ENCODE measurements at regions not wholly inside any gene's neighbourhood (a gene's known extent, or its start where the extent isn't known, plus 50 kb on each side); places are given as distances from the start of the nearest gene placed in this dataset.
"Not testable (repeated sequence)": the region's sequence is repeated elsewhere in the genome, so short reads cannot be mapped to it uniquely, and the experiment has no call there.

DNA sequence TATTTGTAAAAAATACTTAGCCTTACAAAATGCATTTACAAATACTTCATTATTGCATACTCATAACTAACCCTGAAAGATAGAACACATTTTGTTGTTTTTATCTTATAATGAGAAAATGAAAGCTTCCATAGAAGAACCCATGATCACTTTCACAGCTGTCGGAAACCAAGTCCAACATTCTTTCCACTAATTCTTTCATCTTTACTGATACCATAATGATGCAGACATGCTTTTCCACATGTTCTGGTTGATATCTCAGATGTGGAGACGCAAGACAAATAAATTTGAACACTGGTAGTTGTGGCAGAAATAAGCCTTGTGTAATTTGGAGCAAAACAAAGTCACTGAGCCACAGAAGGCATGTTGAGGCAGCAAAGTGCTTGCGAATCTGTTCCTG, 136.0 kb downstream of the FBXO4 start:
- no peak for DNase-seq (ENCODE audit: missing footprints)
- intact Hi-C loops (cut with DNase I), result no loop called here
- ATAC-seq, result no peak

- ATAC-seq (no peak), DNase-seq (ENCODE audit: missing footprints) (no peak)
- intact Hi-C loops (cut with DNase I), result no loop called here
These were observed 139.7 kb downstream of the FBXO4 start for GRCh38 chr5:42064821-42065220.

GRCh38 chr5:42066131-42066530, 141.1 kb downstream of the FBXO4 start:
- intact Hi-C loops (cut with DNase I), result no loop called here
- ATAC-seq (no peak), DNase-seq (ENCODE audit: missing footprints) (no peak)

GRCh38 chr5:42074353-42074752, 149.3 kb downstream of the FBXO4 start:
- ATAC-seq, result no peak
- no peak for DNase-seq (ENCODE audit: missing footprints)
- intact Hi-C loops (cut with DNase I), result no loop called here

- ATAC-seq (no peak), DNase-seq (ENCODE audit: missing footprints) (no peak)
- intact Hi-C loops (cut with DNase I), result no loop called here
These were observed 164.6 kb downstream of the FBXO4 start for GRCh38 chr5:42089705-42090104.

DNA sequence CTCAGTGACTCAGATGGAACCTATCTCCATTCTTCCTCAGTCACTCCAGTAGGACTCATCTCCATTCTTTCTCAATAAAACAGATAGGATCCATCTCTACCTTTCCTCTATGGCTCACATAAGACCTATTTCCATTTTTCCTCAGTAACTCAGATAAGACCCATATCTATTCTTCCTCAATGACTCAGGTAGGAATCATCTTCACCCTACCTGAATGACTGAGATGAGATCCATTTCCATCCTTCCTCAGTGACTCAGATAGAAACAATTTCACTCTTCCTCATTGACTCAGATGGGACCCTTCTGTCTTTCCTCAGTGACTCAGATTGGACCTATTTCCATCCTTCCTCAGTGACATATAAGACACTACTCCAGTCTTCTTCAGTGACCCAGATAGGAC, 165.1 kb downstream of the FBXO4 start:
- ATAC-seq (no peak), DNase-seq (ENCODE audit: missing footprints) (no peak)
- intact Hi-C loops (cut with DNase I), result no loop called here

DNA sequence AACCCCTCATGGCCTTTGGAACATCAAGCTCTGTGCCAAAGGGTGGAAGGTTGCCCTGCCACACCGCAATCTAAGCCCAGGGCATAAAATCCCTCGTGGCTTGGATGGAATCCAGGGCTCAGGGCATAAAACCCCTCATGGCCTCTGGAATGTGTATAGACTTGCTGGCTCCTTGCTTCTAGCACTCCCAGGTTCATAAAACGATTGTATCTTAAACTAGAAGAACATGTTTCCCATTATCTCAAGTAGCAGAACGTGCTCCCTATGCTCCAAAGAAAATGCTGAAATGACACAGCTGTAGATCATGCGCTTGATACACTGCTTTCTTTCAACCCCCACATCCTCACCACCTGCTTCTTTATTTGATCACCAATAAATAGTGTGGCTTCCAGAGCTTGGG, 174.8 kb downstream of the FBXO4 start:
- ATAC-seq; intact Hi-C loops (cut with DNase I); DNase-seq (ENCODE audit: missing footprints): not testable (repeated sequence)

DNA sequence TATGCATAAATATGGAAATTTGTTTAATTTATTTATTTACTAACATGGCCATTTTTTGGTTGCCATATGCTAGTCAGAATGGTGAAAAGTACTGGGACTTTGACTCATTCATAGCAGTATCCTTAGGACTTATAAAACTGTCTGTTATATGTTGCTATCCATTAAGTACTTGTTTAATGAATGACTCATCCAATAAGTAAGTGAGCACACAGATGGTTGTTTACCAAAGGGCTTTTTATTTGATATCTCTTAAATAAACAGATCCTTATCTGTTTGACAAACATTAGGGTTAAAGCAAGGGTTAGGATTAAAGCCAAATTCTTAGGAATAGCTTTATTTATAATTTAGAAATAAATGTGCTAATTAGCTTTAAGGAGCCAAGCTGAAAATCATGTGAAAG, 183.4 kb downstream of the FBXO4 start:
- no peak for ATAC-seq
- DNase-seq (ENCODE audit: missing footprints), result no peak
- intact Hi-C loops (cut with DNase I), result no loop called here

GRCh38 chr5:42109006-42109572, 184.0 kb downstream of the FBXO4 start:
- DNase-seq (ENCODE audit: missing footprints) (no peak), ATAC-seq (no peak)
- intact Hi-C loops (cut with DNase I), result no loop called here

DNA sequence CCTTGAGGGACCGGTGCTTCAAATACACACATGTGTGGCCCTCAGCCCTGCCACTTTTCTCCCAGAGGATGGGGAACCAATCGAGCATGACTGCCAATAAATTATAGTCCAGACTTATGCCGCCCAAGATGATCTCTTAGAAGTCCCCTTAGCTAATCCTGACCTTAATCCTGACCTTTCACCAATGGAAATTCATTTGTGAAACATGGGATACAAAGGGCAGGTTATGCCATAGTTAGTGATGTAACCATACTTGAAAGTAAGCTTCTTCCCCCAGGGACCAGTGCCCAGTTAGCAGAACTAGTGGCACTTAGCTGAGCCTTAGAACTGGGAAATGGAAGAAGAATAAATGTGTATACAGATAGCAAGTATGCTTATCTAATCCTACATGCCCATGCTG, 190.6 kb downstream of the FBXO4 start:
- ATAC-seq; intact Hi-C loops (cut with DNase I); DNase-seq (ENCODE audit: missing footprints): not testable (repeated sequence)

GRCh38 chr5:42120070-42120469, 195.0 kb downstream of the FBXO4 start:
- ATAC-seq, result no peak
- intact Hi-C loops (cut with DNase I), result no loop called here
- DNase-seq (ENCODE audit: missing footprints), result no peak

DNA sequence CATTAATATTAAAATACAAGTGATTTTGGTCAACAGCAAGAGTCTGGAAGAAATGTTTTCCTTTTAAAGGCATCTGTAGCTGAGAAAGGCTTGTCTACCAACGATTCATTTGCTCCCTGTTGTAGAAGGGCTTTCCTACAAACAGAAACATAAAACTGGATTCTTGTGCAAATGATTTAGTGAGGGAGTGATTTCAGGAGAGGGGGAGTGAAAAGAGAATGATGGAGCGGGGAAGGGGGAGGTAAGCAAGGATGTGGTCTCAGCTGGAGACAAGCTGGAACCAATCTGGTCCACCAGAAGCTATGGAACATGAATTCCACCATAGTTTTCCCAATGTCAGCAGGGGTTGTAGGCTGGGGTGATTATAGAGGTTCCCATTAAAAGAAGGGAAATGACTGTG, 196.3 kb downstream of the FBXO4 start:
- intact Hi-C loops (cut with DNase I), result no loop called here
- DNase-seq (ENCODE audit: missing footprints) (no peak), ATAC-seq (no peak)

- DNase-seq (ENCODE audit: missing footprints) (no peak), ATAC-seq (no peak)
- intact Hi-C loops (cut with DNase I), result no loop called here
These were observed 206.0 kb downstream of the FBXO4 start for GRCh38 chr5:42131081-42131480.

GRCh38 chr5:42143361-42143760, 218.3 kb downstream of the FBXO4 start:
- intact Hi-C loops (cut with DNase I), result no loop called here
- no peak for DNase-seq (ENCODE audit: missing footprints)
- ATAC-seq, result no peak

DNA sequence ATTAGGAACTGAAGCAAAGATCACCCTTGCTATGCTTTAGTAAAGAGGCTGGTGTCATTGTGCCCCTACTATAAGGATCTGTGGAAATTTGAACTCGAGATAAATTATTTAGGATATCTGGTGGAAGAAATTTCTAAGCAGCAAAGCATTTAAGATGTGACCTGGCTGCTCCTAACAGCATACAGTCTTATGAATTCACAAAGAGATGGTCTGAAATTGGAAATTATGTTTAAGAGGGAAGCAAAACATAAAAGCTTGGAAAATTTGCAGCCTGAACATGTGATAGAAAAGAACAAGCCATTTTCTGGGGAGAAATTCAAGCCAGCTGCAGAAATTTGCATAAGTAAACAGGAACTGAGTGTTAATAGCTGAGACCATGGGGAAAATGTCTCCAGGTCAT, 223.7 kb downstream of the FBXO4 start:
- intact Hi-C loops (cut with DNase I), result no loop called here
- no peak for DNase-seq (ENCODE audit: missing footprints)
- no peak for ATAC-seq

DNA sequence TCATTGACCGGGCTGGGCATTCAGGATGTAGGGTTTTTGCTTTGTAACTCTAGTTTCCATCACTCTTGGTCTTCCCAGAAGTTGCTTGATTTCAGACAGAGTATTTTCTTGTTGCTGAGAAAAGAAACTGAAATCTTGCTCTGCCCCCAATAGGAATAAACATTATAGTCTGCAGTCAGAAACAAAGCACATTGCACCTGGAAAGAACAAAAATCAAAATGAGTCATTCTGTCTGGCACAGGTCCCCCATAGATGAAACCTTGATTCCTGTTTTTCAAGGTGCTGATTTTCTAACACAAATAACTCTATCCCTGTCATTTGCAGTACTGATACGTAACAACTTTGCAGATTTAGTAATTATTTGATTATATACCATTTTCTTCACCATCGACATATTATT, 232.1 kb downstream of the FBXO4 start:
- intact Hi-C loops (cut with DNase I), result no loop called here
- no peak for ATAC-seq

DNA sequence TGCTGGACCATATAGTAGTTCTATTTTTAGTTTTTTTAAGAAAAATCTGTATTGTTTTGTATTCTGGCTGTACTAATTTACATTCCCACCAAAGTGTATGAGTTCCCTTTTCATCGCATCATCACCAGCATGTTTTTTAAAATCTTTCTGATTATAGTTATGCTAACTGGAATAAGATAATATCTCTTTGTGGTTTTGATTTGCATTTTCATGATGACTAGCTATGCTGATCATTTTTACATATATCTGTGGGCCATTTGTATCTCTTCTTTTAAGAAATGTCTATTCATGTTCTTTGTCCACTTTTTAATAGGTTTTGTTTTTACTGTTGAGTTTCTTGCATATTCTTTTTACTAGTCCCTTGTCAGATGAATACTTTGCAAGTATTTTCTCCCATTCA, 238.0 kb downstream of the FBXO4 start:
- ATAC-seq (no peak), DNase-seq (ENCODE audit: missing footprints) (no peak)
- intact Hi-C loops (cut with DNase I), result no loop called here

More for the DNA sequence above, 232.1 kb downstream of the FBXO4 start:
- no peak for DNase-seq (ENCODE audit: missing footprints)

DNA sequence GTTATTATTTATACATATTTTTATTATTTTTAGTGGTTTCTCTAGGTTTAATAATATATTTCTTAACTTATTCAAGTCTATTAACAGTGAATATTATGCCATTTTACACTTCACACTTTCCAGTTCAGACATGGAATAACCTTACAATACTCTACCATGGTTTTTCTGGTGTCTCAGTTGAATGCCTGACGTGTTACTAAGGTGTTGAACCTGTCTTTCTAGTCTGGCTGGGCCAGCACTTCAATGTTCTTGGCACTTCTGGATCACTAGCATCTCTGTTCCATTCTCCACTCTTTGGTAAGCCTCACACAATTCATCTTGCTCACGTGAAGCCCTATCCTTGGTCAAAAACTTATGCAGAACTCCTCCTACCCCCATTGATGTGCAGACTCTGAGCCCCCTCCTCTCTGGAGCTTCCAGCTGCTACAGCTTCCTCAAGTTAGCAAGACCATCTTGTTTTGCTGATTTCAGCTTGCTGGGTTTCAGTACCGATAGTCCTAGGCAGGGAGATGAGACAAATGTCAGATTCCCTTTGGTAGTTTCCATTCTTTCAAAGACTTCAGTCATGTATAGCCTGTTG, 243.1 kb downstream of the FBXO4 start:
- DNase-seq (ENCODE audit: missing footprints), result no peak
- ATAC-seq, result no peak
- intact Hi-C loops (cut with DNase I), result no loop called here

DNA sequence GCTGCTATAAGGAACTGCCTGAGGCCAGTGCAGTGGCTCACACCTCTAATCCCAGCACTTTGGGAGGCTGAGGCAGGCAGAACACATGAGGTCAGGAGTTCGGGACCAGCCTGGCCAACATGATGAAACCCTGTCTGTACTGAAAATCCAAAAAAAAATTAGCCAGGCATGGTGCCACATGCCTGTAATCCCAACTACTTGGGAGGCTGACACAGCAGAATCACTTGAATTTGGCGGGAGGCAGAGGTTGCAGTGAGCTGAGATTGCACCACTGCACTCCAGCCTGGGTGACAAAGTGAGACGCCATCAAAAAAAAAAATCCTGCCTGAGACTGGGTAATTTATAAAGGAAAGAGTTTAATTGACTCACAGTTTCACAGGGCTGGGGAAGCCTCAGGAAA, 247.1 kb upstream of the GHR start:
- intact Hi-C loops (cut with DNase I); ATAC-seq; DNase-seq (ENCODE audit: missing footprints): not testable (repeated sequence)

GRCh38 chr5:42179843-42180242, 243.4 kb upstream of the GHR start:
- intact Hi-C loops (cut with DNase I); DNase-seq (ENCODE audit: missing footprints); ATAC-seq: not testable (repeated sequence)

DNA sequence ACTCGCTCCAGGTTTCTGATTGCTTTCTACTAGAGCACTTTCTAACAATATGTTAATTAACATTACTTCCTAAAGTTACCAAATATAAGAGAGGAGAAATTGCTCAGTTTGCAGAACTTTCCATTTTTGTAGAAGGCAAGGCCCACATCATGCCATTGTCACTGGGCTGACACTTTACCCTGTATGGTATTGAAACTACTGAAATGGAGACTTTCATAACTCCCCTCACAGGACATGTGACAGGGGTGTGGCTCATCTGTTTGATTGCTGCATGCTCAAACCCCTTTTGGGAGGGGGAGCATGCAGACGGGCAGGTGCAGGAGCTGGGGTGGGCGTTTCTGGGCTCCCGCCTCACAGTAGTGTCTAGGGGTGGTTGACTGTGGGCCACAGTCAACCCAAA, 206.3 kb upstream of the GHR start:
- intact Hi-C loops (cut with DNase I), result no loop called here
- no peak for DNase-seq (ENCODE audit: missing footprints)
- ATAC-seq, result no peak
